Sigmoid colon (tissue), 6 donors: ENCODE measurements at regions not wholly inside any gene's neighbourhood (a gene's known extent, or its start where the extent isn't known, plus 50 kb on each side); places are given as distances from the start of the nearest gene placed in this dataset.

Experiments
- DNase-seq: peaks from one replicate; pipeline ENCODE4 v3.0.0-alpha.2; 2019
- H3K27ac ChIP-seq, 4 donors: fragments of 200-600 bp; sonication (generic); one replicate each; pipeline ENCODE4 v1.5.1; 2016 to 2019; ENCODE audit warnings: mild to moderate bottlenecking in 1 of 4
- H3K27me3 ChIP-seq, 3 donors: fragments of 200-600 bp; sonication (generic); one replicate each; pipeline ENCODE4 v1.5.1; 2019; ENCODE audit warnings: mild to moderate bottlenecking in 1 of 3
- H3K36me3 ChIP-seq, 4 donors: fragments of 200-600 bp; sonication (generic); one replicate each; pipeline ENCODE4 v1.5.1; 2016 to 2019
- H3K4me1 ChIP-seq, 4 donors: fragments of 200-600 bp; sonication (generic); one replicate each; pipeline ENCODE4 v1.5.1; 2017 to 2019
- H3K4me3 ChIP-seq, 4 donors: fragments of 200-600 bp; sonication (generic); one replicate each; pipeline ENCODE4 v1.5.1; 2017 to 2019; ENCODE audit warnings: mild to moderate bottlenecking in 2 of 4, moderate library complexity in 1 of 4
- H3K9me3 ChIP-seq, 4 donors: fragments of 200-600 bp in 3 of 4; sonication (generic) in 3 of 4; one replicate each; pipeline versions ENCODE4 v1.5.1 to v1.6.1; 2013 to 2019
- CTCF ChIP-seq, 4 experiments: fragments of 450-650 bp in 3 of 4; fragments of 200-600 bp in 1 of 4; IDR thresholded peaks; one replicate each; pipeline ENCODE4 v1.5.1; 2016 to 2019; ENCODE audit warnings: antibody characterized with exemption in 4 of 4, mild to moderate bottlenecking in 3 of 4, moderate library complexity in 2 of 4
- EP300 ChIP-seq, 4 donors: sonication (generic); formaldehyde crosslinking; IDR thresholded peaks; one replicate each; pipeline ENCODE4 v1.6.1; 2017; ENCODE audit warnings: antibody characterized with exemption in 4 of 4
- POLR2A ChIP-seq, 2 donors: fragments of 450-650 bp; IDR thresholded peaks; one replicate each; pipeline ENCODE4 v1.6.1; 2016; ENCODE audit warnings: antibody characterized with exemption in 2 of 2, mild to moderate bottlenecking in 2 of 2, moderate library complexity in 2 of 2
- POLR2AphosphoS5 ChIP-seq, 4 donors: sonication (generic); formaldehyde crosslinking; IDR thresholded peaks; one replicate each; pipeline ENCODE4 v1.6.1; 2017; ENCODE audit warnings: antibody characterized with exemption in 4 of 4
- WGBS, 2 donors: extraction: QIAGEN DNeasy Blood & Tissue Kit; methylation state at CpG; one replicate each; pipeline ENCODE4 v1.1.7; 2013; 5-methylcytosine and 5-hydroxymethylcytosine counted together
- intact Hi-C: fragments of 100-400 bp; cut with DNase I; formaldehyde crosslinking; loops from one replicate; pipeline ENCODE4 v1.15.1; 2023
- donor health status: healthy with polysubstance abuse.
- donor health status: healthy.

GRCh38 chr1:117685936-117686806, 80.3 kb downstream of the TENT5C start:
- intact Hi-C loops, result loop anchor here (10.0 kb wide), 1 partner anchor 139 kb away; no protein-coding TSS in a partner anchor
- H3K4me3 ChIP-seq, result no peak overlapping the region
- H3K9me3 ChIP-seq, result no peaks in the 10 kb centered on the region
- no peaks in the 10 kb centered on the region for H3K36me3 ChIP-seq
- peak in 3 of 4 donors; percentile 10 to 55 (median 14) for TF ChIP-seq POLR2AphosphoS5 (IDR thresholded peaks at IDR 0.05)
- no peak for TF ChIP-seq EP300 (IDR thresholded peaks at IDR 0.05)
- H3K27ac ChIP-seq, result peak overlapping the region in 3 of 4 donors; percentile 38 to 63 (median 52)
- 31 to 65% methylated on average over 6 of the region's 6 CpGs for WGBS, 2 donors
- DNase-seq, result no peak
- H3K27me3 ChIP-seq, result no peaks in the 10 kb centered on the region
- H3K4me1 ChIP-seq, result peaks cover 3 to 64% (median 58%) of the 10 kb centered on the region in 4 donors

- TF ChIP-seq POLR2AphosphoS5 (IDR thresholded peaks at IDR 0.05) (no peak), EP300 (IDR thresholded peaks at IDR 0.05) (no peak), CTCF (IDR thresholded peaks at IDR 0.05) (no peak), POLR2A (IDR thresholded peaks at IDR 0.05) (no peak)
- WGBS, 2 donors, result 78 to 82% methylated on average over 2 of the region's 2 CpGs
- Histone ChIP-seq H3K4me1 (peaks cover 2 to 61% (median 50%) of the 10 kb centered on the region in 4 donors), H3K36me3 (no peaks in the 10 kb centered on the region), H3K27ac (peak overlapping the region in 1 of 4 donors; percentile 52), H3K27me3 (no peaks in the 10 kb centered on the region), H3K9me3 (no peaks in the 10 kb centered on the region), H3K4me3 (no peak overlapping the region)
- no peak for DNase-seq
- intact Hi-C loops, result loop anchor here (10.0 kb wide), 1 partner anchor 138 kb away; no protein-coding TSS in a partner anchor
These were observed 81.1 kb downstream of the TENT5C start for GRCh38 chr1:117686907-117687306.

- TF ChIP-seq POLR2AphosphoS5 (IDR thresholded peaks at IDR 0.05) (peak in 3 of 4 donors; percentile 39 to 67 (median 50)), CTCF (IDR thresholded peaks at IDR 0.05) (no peak)
- Histone ChIP-seq H3K27me3 (no peaks in the 10 kb centered on the region), H3K9me3 (no peaks in the 10 kb centered on the region), H3K4me1 (peaks cover 0 to 58% (median 53%) of the 10 kb centered on the region in 4 donors), H3K27ac (peak overlapping the region in 3 of 4 donors; percentile 12 to 46 (median 14)), H3K4me3 (no peak overlapping the region), H3K36me3 (no peaks in the 10 kb centered on the region)
- intact Hi-C loops, result loop anchor here (10.0 kb wide), 1 partner anchor 135 kb away; no protein-coding TSS in a partner anchor
- WGBS, 2 donors, result 10 to 44% methylated on average over 4 of the region's 4 CpGs
- no peak for DNase-seq
These were observed 84.3 kb downstream of the TENT5C start for GRCh38 chr1:117689997-117690625.

- Histone ChIP-seq H3K4me3 (no peak overlapping the region), H3K27ac (no peak overlapping the region), H3K36me3 (no peaks in the 10 kb centered on the region), H3K4me1 (peaks cover 0 to 57% (median 54%) of the 10 kb centered on the region in 4 donors), H3K27me3 (no peaks in the 10 kb centered on the region), H3K9me3 (no peaks in the 10 kb centered on the region)
- WGBS, 2 donors, result 94 to 95% methylated on average over 2 of the region's 2 CpGs
- intact Hi-C loops, result no loop called here
- TF ChIP-seq EP300 (IDR thresholded peaks at IDR 0.05), result no peak
- no peak for TF ChIP-seq POLR2A (IDR thresholded peaks at IDR 0.05)
- no peak for TF ChIP-seq CTCF (IDR thresholded peaks at IDR 0.05)
- no peak for DNase-seq
These were observed 86.1 kb downstream of the TENT5C start for GRCh38 chr1:117691942-117692341.

GRCh38 chr1:117694543-117694942, 88.7 kb downstream of the TENT5C start:
- Histone ChIP-seq H3K9me3 (no peaks in the 10 kb centered on the region), H3K27ac (peak overlapping the region in 3 of 4 donors; percentile 81 to 88 (median 86)), H3K4me3 (no peak overlapping the region), H3K27me3 (no peaks in the 10 kb centered on the region), H3K4me1 (peaks cover 0 to 65% (median 59%) of the 10 kb centered on the region in 4 donors), H3K36me3 (no peaks in the 10 kb centered on the region)
- intact Hi-C loops, result no loop called here
- no peak for DNase-seq
- TF ChIP-seq POLR2AphosphoS5 (IDR thresholded peaks at IDR 0.05), result no peak
- no peak for TF ChIP-seq POLR2A (IDR thresholded peaks at IDR 0.05)
- no peak for TF ChIP-seq CTCF (IDR thresholded peaks at IDR 0.05)
- no peak for TF ChIP-seq EP300 (IDR thresholded peaks at IDR 0.05)
- WGBS, 2 donors, result 66 to 90% methylated on average over 3 of the region's 3 CpGs
